Activated B cell treated with CpG ODN at 0.5 μM for 24 hours (primary cell): ENCODE measurements at regions not wholly inside any gene's neighbourhood (a gene's known extent, or its start where the extent isn't known, plus 50 kb on each side); places are given as distances from the start of the nearest gene placed in this dataset.

ENCODE experiments used
- ATAC-seq: fragments of 200-7000 bp; cut with Tn5 transposase; one replicate; pipeline ENCODE4 v1.10.0; 2021; ENCODE audit warnings: low read depth, mild to moderate bottlenecking, moderate library complexity
- CTCF ChIA-PET: fragments of 350-600 bp; sonication (Branson Sonifier 250); formaldehyde crosslinking; loops from one replicate; lab custom pipeline; 2021; ENCODE audit warnings: antibody characterized with exemption; lab: Charles Lee
- POLR2A ChIA-PET: fragments of 350-600 bp; sonication (Branson Sonifier 250); formaldehyde crosslinking; loops from one replicate; lab custom pipeline; 2021; ENCODE audit warnings: antibody characterized with exemption; lab: Charles Lee
- DNase-seq: peaks from one replicate; pipeline ENCODE4 v3.0.0; 2022
- H3K27ac Mint-ChIP-seq: one replicate; pipeline ENCODE4 v1.8.0; 2020; ENCODE audit warnings: mixed read lengths
- H3K27me3 Mint-ChIP-seq: one replicate; pipeline ENCODE4 v1.8.0; 2021; ENCODE audit warnings: mixed read lengths
- H3K36me3 Mint-ChIP-seq: one replicate; pipeline ENCODE4 v1.8.0; 2021; ENCODE audit warnings: low read depth, mixed read lengths
- H3K4me1 Mint-ChIP-seq: one replicate; pipeline ENCODE4 v1.8.0; 2021; ENCODE audit warnings: mixed read lengths
- H3K4me3 Mint-ChIP-seq: one replicate; pipeline ENCODE4 v1.8.0; 2020; ENCODE audit warnings: mild to moderate bottlenecking, mixed read lengths
- H3K9me3 Mint-ChIP-seq: one replicate; pipeline ENCODE4 v1.8.0; 2020; ENCODE audit warnings: mixed read lengths
- CTCF ChIP-seq: fragments of 200-600 bp; IDR thresholded peaks from one replicate; pipeline ENCODE4 v1.8.0; 2022; ENCODE audit warnings: antibody characterized with exemption, mild to moderate bottlenecking
- intact Hi-C: fragments of 100-400 bp; cut with micrococcal nuclease; formaldehyde crosslinking; loops from one replicate; pipeline ENCODE4 v1.15.1; 2024

- H3K27me3 Mint-ChIP-seq, result no peaks in the 10 kb centered on the region
- H3K9me3 Mint-ChIP-seq, result peaks cover 3% of the 10 kb centered on the region
- no peak overlapping the region for H3K27ac Mint-ChIP-seq
- intact Hi-C loops, result no loop called here
- POLR2A ChIA-PET, result no interaction called here
- no peak for TF ChIP-seq CTCF
- CTCF ChIA-PET, result no interaction called here
- DNase-seq (no peak), ATAC-seq (no peak)
- no peak overlapping the region for H3K4me3 Mint-ChIP-seq
- no peaks in the 10 kb centered on the region for H3K4me1 Mint-ChIP-seq
- H3K36me3 Mint-ChIP-seq, result no peaks in the 10 kb centered on the region
These were observed 363.9 kb downstream of the RPS6KC1 start for GRCh38 chr1:213414911-213415310.

GRCh38 chr1:213415691-213416380, 364.8 kb downstream of the RPS6KC1 start:
- no peaks in the 10 kb centered on the region for H3K36me3 Mint-ChIP-seq
- ChIA-PET CTCF (no interaction called here), POLR2A (no interaction called here)
- H3K4me1 Mint-ChIP-seq, result no peaks in the 10 kb centered on the region
- no peak for DNase-seq
- H3K4me3 Mint-ChIP-seq, result no peak overlapping the region
- intact Hi-C loops, result no loop called here
- no peak overlapping the region for H3K27ac Mint-ChIP-seq
- ATAC-seq, result no peak
- H3K9me3 Mint-ChIP-seq, result peaks cover 3% of the 10 kb centered on the region
- H3K27me3 Mint-ChIP-seq, result no peaks in the 10 kb centered on the region
- no peak for TF ChIP-seq CTCF

- CTCF ChIA-PET, result no interaction called here
- intact Hi-C loops, result no loop called here
- POLR2A ChIA-PET, result no interaction called here
- H3K27ac Mint-ChIP-seq, result no peak overlapping the region
- H3K4me1 Mint-ChIP-seq, result no peaks in the 10 kb centered on the region
- DNase-seq, result no peak
- no peak for TF ChIP-seq CTCF
- no peaks in the 10 kb centered on the region for H3K27me3 Mint-ChIP-seq
- H3K9me3 Mint-ChIP-seq, result peaks cover 3% of the 10 kb centered on the region
- no peak overlapping the region for H3K4me3 Mint-ChIP-seq
- no peak for ATAC-seq
- no peaks in the 10 kb centered on the region for H3K36me3 Mint-ChIP-seq
These were observed 365.6 kb downstream of the RPS6KC1 start for GRCh38 chr1:213416461-213417224.

- Mint-ChIP-seq H3K4me3 (no peak overlapping the region), H3K36me3 (no peaks in the 10 kb centered on the region), H3K9me3 (peaks cover 3% of the 10 kb centered on the region), H3K27me3 (no peaks in the 10 kb centered on the region), H3K27ac (no peak overlapping the region), H3K4me1 (no peaks in the 10 kb centered on the region)
- ATAC-seq (no peak), DNase-seq (no peak)
- no peak for TF ChIP-seq CTCF
- POLR2A ChIA-PET, result no interaction called here
- intact Hi-C loops, result no loop called here
- CTCF ChIA-PET, result no interaction called here
These were observed 366.3 kb downstream of the RPS6KC1 start for GRCh38 chr1:213417225-213417820.

GRCh38 chr1:213417846-213418245, 366.8 kb downstream of the RPS6KC1 start:
- intact Hi-C loops, result no loop called here
- ChIA-PET CTCF (no interaction called here), POLR2A (no interaction called here)
- no peak for TF ChIP-seq CTCF
- Mint-ChIP-seq H3K4me1 (no peaks in the 10 kb centered on the region), H3K36me3 (no peaks in the 10 kb centered on the region), H3K9me3 (peaks cover 3% of the 10 kb centered on the region), H3K27ac (no peak overlapping the region), H3K27me3 (no peaks in the 10 kb centered on the region), H3K4me3 (no peak overlapping the region)
- no peak for DNase-seq
- no peak for ATAC-seq
